ENCODE measurements at regions not wholly inside any gene's neighbourhood (a gene's known extent, or its start where the extent isn't known, plus 50 kb on each side); places are given as distances from the start of the nearest gene placed in this dataset.

DNA sequence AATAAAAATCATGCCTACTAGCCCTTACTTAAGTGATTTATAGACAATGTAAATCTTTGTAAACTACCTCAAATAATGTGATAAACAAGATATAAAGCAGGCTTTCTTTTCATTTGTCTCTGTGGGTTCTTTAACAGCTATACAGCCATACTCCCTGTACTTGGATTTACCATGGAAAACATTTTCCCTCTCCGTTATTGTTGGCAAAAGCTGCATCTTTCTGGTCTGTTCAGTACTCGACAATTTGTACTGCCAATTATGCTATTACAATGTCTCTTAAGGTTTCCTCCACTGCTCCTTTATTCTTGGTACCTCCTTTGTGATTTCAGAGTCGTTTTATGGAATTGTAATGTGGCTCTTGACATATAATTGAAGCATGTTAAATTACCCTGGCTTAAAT is 426.3 kb upstream of the PKDCC start:
- Histone ChIP-seq H3K9me3 (replicated peaks; ENCODE audit: insufficient read depth, low read length) (no peaks in the 10 kb centered on the region), H4K20me1 (ENCODE audit: insufficient read depth, low read length) (no peaks in the 10 kb centered on the region), H3K27ac (ENCODE audit: low read length) (no peak overlapping the region), H3K9me2 (replicated peaks; ENCODE audit: insufficient read depth, low read length) (no peaks in the 10 kb centered on the region), H3K4me3 (ENCODE audit: low read length) (no peak overlapping the region), H3F3A (ENCODE audit: insufficient read depth, low read length) (no peaks in the 10 kb centered on the region), H2AFZ (ENCODE audit: low read length) (no peak overlapping the region), H3K4me1 (ENCODE audit: low read length) (no peaks in the 10 kb centered on the region), H3K79me2 (ENCODE audit: low read length) (no peaks in the 10 kb centered on the region), H3K4me2 (ENCODE audit: low read depth, low read length) (no peak overlapping the region), H3K36me3 (replicated peaks; ENCODE audit: insufficient read depth, low read length) (no peaks in the 10 kb centered on the region), H3K9ac (ENCODE audit: low read length) (no peak overlapping the region), H3K27me3 (replicated peaks; ENCODE audit: insufficient read depth, low read length) (no peaks in the 10 kb centered on the region)
- no peak for DNase-seq
- TF ChIP-seq EZH2phosphoT487 (IDR thresholded peaks at IDR 0.05; ENCODE audit: low read length) (no peak), EZH2 (optimal IDR thresholded peaks at IDR 0.05; ENCODE audit: low read depth, low read length) (no peak), CTCF (IDR thresholded peaks at IDR 0.05; ENCODE audit: low read length) (no peak)

- Histone ChIP-seq H3K9me2 (replicated peaks; ENCODE audit: insufficient read depth, low read length) (no peaks in the 10 kb centered on the region), H3K36me3 (replicated peaks; ENCODE audit: insufficient read depth, low read length) (no peaks in the 10 kb centered on the region), H3K27ac (ENCODE audit: low read length) (no peak overlapping the region), H3K4me1 (ENCODE audit: low read length) (no peaks in the 10 kb centered on the region), H3K9ac (ENCODE audit: low read length) (no peak overlapping the region), H4K20me1 (ENCODE audit: insufficient read depth, low read length) (no peaks in the 10 kb centered on the region), H3K4me3 (ENCODE audit: low read length) (no peak overlapping the region), H2AFZ (ENCODE audit: low read length) (no peak overlapping the region), H3K79me2 (ENCODE audit: low read length) (no peaks in the 10 kb centered on the region), H3F3A (ENCODE audit: insufficient read depth, low read length) (no peaks in the 10 kb centered on the region), H3K4me2 (ENCODE audit: low read depth, low read length) (no peak overlapping the region), H3K27me3 (replicated peaks; ENCODE audit: insufficient read depth, low read length) (no peaks in the 10 kb centered on the region), H3K9me3 (replicated peaks; ENCODE audit: insufficient read depth, low read length) (no peaks in the 10 kb centered on the region)
- DNase-seq, result no peak
- no peak for TF ChIP-seq CTCF (IDR thresholded peaks at IDR 0.05; ENCODE audit: low read length)
- TF ChIP-seq EZH2 (optimal IDR thresholded peaks at IDR 0.05; ENCODE audit: low read depth, low read length), result no peak
- no peak for TF ChIP-seq EZH2phosphoT487 (IDR thresholded peaks at IDR 0.05; ENCODE audit: low read length)
Observed at GRCh38 chr2:41622301-41622700, 425.5 kb upstream of the PKDCC start.

- no peaks in the 10 kb centered on the region for H3K9me3 ChIP-seq (replicated peaks; ENCODE audit: insufficient read depth, low read length)
- DNase-seq, result no peak
- H3K9ac ChIP-seq (ENCODE audit: low read length), result no peak overlapping the region
- no peaks in the 10 kb centered on the region for H3F3A ChIP-seq (ENCODE audit: insufficient read depth, low read length)
- H3K27ac ChIP-seq (ENCODE audit: low read length), result no peak overlapping the region
- H3K36me3 ChIP-seq (replicated peaks; ENCODE audit: insufficient read depth, low read length), result no peaks in the 10 kb centered on the region
- H3K4me2 ChIP-seq (ENCODE audit: low read depth, low read length), result no peak overlapping the region
- no peaks in the 10 kb centered on the region for H3K79me2 ChIP-seq (ENCODE audit: low read length)
- H3K4me1 ChIP-seq (ENCODE audit: low read length), result no peaks in the 10 kb centered on the region
- H3K27me3 ChIP-seq (replicated peaks; ENCODE audit: insufficient read depth, low read length), result no peaks in the 10 kb centered on the region
- no peak overlapping the region for H2AFZ ChIP-seq (ENCODE audit: low read length)
- no peaks in the 10 kb centered on the region for H4K20me1 ChIP-seq (ENCODE audit: insufficient read depth, low read length)
- H3K4me3 ChIP-seq (ENCODE audit: low read length), result no peak overlapping the region
- TF ChIP-seq CTCF (IDR thresholded peaks at IDR 0.05; ENCODE audit: low read length) (no peak), EZH2 (optimal IDR thresholded peaks at IDR 0.05; ENCODE audit: low read depth, low read length) (no peak), EZH2phosphoT487 (IDR thresholded peaks at IDR 0.05; ENCODE audit: low read length) (no peak)
- H3K9me2 ChIP-seq (replicated peaks; ENCODE audit: insufficient read depth, low read length), result no peaks in the 10 kb centered on the region
Observed at GRCh38 chr2:41626936-41627335, 420.9 kb upstream of the PKDCC start.

Measured in MM.1S (cell line).